SK-N-SH treated with all-trans-retinoic acid at 6 μM for 48 hours (cell line): ENCODE measurements at regions not wholly inside any gene's neighbourhood (a gene's known extent, or its start where the extent isn't known, plus 50 kb on each side); places are given as distances from the start of the nearest gene placed in this dataset.

ENCODE experiments used
- ATAC-seq: fragments of 200-7000 bp; cut with Tn5 transposase; 3 replicates; pipeline ENCODE4 v1.9.1; 2020; ENCODE audit warnings: mild to moderate bottlenecking, moderate library complexity
- ARNTL ChIP-seq: fragments of 450-650 bp; formaldehyde crosslinking; IDR thresholded peaks from 2 replicates; pipeline ENCODE4 v1.5.0; 2020; ENCODE audit warnings: low read depth, mild to moderate bottlenecking, moderate library complexity, borderline replicate concordance
- BACH2 ChIP-seq: fragments of 250-450 bp; sonication (Bioruptor Pico); IDR thresholded peaks from 2 replicates; pipeline ENCODE4 v1.9.0; 2021; ENCODE audit warnings: mild to moderate bottlenecking, borderline replicate concordance
- CSDC2 ChIP-seq: fragments of 250-450 bp; sonication (Bioruptor Pico); IDR thresholded peaks from 2 replicates; pipeline ENCODE4 v1.5.0; 2020; ENCODE audit warnings: mild to moderate bottlenecking, moderate library complexity
- ESRRG ChIP-seq: fragments of 250-450 bp; sonication (Bioruptor Pico); IDR thresholded peaks from 2 replicates; pipeline ENCODE4 v1.6.1; 2021; ENCODE audit warnings: mild to moderate bottlenecking
- ISL1 ChIP-seq: fragments of 250-450 bp; sonication (Bioruptor Pico); IDR thresholded peaks from 2 replicates; pipeline ENCODE4 v2.1.2; 2022; ENCODE audit warnings: mild to moderate bottlenecking, moderate library complexity
- PATZ1 ChIP-seq: fragments of 250-450 bp; sonication (Bioruptor Pico); IDR thresholded peaks from 2 replicates; pipeline ENCODE4 v1.8.0; 2020; ENCODE audit warnings: mild to moderate bottlenecking, moderate library complexity, borderline replicate concordance
- PPARA ChIP-seq: fragments of 250-450 bp; sonication (Bioruptor Pico); IDR thresholded peaks from 2 replicates; pipeline ENCODE4 v1.5.0; 2020; ENCODE audit warnings: mild to moderate bottlenecking, borderline replicate concordance
- RARB ChIP-seq: fragments of 250-450 bp; sonication (Bioruptor Pico); IDR thresholded peaks from 2 replicates; pipeline ENCODE4 v1.8.0; 2021; ENCODE audit warnings: mild to moderate bottlenecking, moderate library complexity
- TCF4 ChIP-seq: fragments of 250-450 bp; sonication (Bioruptor Pico); IDR thresholded peaks from 2 replicates; pipeline ENCODE4 v1.8.0; 2021; ENCODE audit warnings: mild to moderate bottlenecking, moderate library complexity, borderline replicate concordance
- ZC3H10 ChIP-seq: fragments of 250-450 bp; sonication (Bioruptor Pico); IDR thresholded peaks from 2 replicates; pipeline ENCODE4 v1.5.1; 2021; ENCODE audit warnings: mild to moderate bottlenecking, moderate library complexity
- ZFP3 ChIP-seq: fragments of 250-450 bp; sonication (Bioruptor Pico); IDR thresholded peaks from 2 replicates; pipeline ENCODE4 v1.5.0; 2020; ENCODE audit warnings: mild to moderate bottlenecking, moderate library complexity
- ZFP30 ChIP-seq: fragments of 450-650 bp; formaldehyde crosslinking; IDR thresholded peaks from 2 replicates; pipeline ENCODE4 v1.5.0; 2022; ENCODE audit warnings: mild to moderate bottlenecking, moderate library complexity
- ZNF8 ChIP-seq: fragments of 450-650 bp; formaldehyde crosslinking; IDR thresholded peaks from 2 replicates; pipeline ENCODE4 v1.5.0; 2020; ENCODE audit warnings: mild to moderate bottlenecking, moderate library complexity
- TF ChIP-seq, protein P1 (sequence below): fragments of 250-450 bp; sonication (Bioruptor Pico); IDR thresholded peaks from 2 replicates; pipeline ENCODE4 v1.5.0; 2020; ENCODE audit warnings: mild to moderate bottlenecking, moderate library complexity
- TF ChIP-seq, protein P2 (sequence below): fragments of 250-450 bp; sonication (Bioruptor Pico); IDR thresholded peaks from 2 replicates; pipeline ENCODE4 v1.5.1; 2021; ENCODE audit warnings: mild to moderate bottlenecking, moderate library complexity

DNA sequence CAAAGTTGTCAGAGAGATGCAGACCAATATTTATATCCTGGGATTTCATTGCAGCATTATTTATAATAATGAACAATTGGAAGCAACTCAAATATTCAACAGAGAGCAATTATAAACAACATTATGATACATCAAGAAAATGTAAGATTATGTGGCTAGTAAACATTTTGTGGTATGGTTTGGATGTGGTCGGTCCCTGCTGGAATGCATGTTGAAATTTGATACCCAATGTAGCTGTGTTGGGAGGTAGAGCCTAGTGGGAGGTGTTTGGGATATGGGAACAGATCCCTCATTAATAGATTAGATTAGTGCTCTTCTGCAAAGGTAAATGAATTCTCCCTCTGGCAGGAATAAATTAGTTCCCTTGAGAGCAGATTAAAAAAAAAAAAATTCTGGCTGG is 350.9 kb downstream of the ANKRD30A start (continued):
- TF ChIP-seq, protein P1, sequence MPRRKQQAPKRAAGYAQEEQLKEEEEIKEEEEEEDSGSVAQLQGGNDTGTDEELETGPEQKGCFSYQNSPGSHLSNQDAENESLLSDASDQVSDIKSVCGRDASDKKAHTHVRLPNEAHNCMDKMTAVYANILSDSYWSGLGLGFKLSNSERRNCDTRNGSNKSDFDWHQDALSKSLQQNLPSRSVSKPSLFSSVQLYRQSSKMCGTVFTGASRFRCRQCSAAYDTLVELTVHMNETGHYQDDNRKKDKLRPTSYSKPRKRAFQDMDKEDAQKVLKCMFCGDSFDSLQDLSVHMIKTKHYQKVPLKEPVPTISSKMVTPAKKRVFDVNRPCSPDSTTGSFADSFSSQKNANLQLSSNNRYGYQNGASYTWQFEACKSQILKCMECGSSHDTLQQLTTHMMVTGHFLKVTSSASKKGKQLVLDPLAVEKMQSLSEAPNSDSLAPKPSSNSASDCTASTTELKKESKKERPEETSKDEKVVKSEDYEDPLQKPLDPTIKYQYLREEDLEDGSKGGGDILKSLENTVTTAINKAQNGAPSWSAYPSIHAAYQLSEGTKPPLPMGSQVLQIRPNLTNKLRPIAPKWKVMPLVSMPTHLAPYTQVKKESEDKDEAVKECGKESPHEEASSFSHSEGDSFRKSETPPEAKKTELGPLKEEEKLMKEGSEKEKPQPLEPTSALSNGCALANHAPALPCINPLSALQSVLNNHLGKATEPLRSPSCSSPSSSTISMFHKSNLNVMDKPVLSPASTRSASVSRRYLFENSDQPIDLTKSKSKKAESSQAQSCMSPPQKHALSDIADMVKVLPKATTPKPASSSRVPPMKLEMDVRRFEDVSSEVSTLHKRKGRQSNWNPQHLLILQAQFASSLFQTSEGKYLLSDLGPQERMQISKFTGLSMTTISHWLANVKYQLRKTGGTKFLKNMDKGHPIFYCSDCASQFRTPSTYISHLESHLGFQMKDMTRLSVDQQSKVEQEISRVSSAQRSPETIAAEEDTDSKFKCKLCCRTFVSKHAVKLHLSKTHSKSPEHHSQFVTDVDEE (CRISPR knock-in tag) = no peak

- TF ChIP-seq, protein P1 (CRISPR knock-in tag) = no peak
- TF ChIP-seq ZFP3 (CRISPR knock-in tag) = no peak
- TF ChIP-seq ISL1 (CRISPR knock-in tag) = no peak
- TF ChIP-seq ZNF8 (CRISPR knock-in tag) = no peak
- TF ChIP-seq BACH2 = no peak
- no peak for TF ChIP-seq ESRRG (CRISPR knock-in tag)
- no peak for ATAC-seq
These were observed 349.2 kb downstream of the ANKRD30A start for GRCh38 chr10:37474645-37475044.

DNA sequence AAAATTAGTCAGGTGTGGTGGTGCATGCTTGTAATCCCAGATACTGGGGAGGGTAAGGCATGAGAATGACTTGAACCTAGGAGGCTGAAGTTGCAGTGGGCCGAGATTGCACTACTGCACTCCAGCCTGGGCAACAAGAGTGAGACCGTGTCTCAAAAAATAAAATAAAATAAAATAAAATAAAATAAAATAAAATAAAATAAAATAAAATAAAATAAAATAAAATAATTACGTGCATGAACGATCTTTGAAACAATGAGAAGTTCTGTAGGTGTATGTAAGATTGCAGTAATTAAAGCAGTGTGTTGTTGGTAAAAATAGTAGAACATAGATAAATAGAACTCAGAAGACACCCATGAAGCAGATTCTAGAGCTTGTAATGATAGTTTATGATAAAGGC is 348.5 kb downstream of the ANKRD30A start:
- ATAC-seq = no peak
- TF ChIP-seq ISL1 (CRISPR knock-in tag) = no peak
- TF ChIP-seq, protein P2, sequence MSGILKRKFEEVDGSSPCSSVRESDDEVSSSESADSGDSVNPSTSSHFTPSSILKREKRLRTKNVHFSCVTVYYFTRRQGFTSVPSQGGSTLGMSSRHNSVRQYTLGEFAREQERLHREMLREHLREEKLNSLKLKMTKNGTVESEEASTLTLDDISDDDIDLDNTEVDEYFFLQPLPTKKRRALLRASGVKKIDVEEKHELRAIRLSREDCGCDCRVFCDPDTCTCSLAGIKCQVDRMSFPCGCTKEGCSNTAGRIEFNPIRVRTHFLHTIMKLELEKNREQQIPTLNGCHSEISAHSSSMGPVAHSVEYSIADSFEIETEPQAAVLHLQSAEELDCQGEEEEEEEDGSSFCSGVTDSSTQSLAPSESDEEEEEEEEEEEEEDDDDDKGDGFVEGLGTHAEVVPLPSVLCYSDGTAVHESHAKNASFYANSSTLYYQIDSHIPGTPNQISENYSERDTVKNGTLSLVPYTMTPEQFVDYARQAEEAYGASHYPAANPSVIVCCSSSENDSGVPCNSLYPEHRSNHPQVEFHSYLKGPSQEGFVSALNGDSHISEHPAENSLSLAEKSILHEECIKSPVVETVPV (CRISPR knock-in tag) = no peak
- no peak for TF ChIP-seq ZNF8 (CRISPR knock-in tag)
- TF ChIP-seq ARNTL = no peak
- TF ChIP-seq CSDC2 (CRISPR knock-in tag) = no peak

DNA sequence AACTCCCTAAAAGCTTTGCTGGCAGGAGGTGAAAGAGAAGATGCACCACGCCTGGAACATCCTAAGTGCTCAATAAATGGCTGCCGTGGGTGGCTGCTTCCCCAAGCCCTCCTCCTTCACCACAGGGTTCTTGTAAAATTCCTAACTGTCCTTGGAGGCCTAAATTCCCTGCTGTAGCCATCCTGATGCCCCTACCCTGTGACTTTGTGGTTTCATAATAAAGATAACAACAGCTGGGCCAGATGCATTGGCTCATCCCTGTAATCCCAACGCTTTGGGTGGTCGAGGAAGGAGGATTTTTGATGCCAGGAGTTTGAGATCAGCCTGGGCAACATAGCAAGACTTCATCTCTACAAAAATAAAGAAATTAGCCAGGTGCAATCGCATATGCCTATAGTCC is 341.8 kb downstream of the ANKRD30A start:
- TF ChIP-seq, protein P1 (CRISPR knock-in tag) = no peak
- TF ChIP-seq, protein P2 (CRISPR knock-in tag) = no peak
- no peak for TF ChIP-seq ESRRG (CRISPR knock-in tag)
- TF ChIP-seq BACH2 = no peak
- TF ChIP-seq ISL1 (CRISPR knock-in tag) = no peak
- TF ChIP-seq RARB (CRISPR knock-in tag) = no peak
- ATAC-seq = no peak

DNA sequence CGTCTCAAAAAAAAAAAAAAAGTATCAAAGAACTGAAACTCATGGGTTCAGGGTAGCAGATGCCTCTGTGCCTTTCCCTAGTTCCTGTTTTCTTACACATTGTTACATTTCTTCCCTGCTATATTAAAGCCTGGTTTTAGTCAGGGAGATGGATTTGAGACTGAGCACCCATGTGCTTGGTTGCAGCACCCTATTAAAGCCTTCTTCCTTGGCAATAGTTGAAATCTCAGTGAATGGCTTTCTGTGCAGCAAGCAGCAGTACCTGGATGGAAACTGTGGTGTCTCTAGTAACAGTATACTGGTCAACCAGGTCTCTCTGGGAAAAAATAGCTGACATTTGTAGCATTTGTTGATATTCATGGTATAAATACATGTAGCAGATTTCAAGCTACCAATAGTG is 331.1 kb downstream of the ANKRD30A start:
- no peak for TF ChIP-seq TCF4
- no peak for TF ChIP-seq ZFP3 (CRISPR knock-in tag)
- TF ChIP-seq PPARA = no peak
- no peak for TF ChIP-seq PATZ1 (CRISPR knock-in tag)
- TF ChIP-seq ZFP30 (CRISPR knock-in tag) = no peak
- TF ChIP-seq ZC3H10 (CRISPR knock-in tag) = no peak
- TF ChIP-seq CSDC2 (CRISPR knock-in tag) = no peak
- ATAC-seq = no peak
